HepG2 (cell line): ENCODE measurements at regions not wholly inside any gene's neighbourhood (a gene's known extent, or its start where the extent isn't known, plus 50 kb on each side); places are given as distances from the start of the nearest gene placed in this dataset.

Experiments
- ERF ChIP-seq: IDR thresholded peaks from 2 replicates; pipeline ENCODE4 v1.6.1; 2018; ENCODE audit warnings: missing biosample characterization, missing genetic modification reagents
- SYNCRIP ChIP-seq: fragments of 200-400 bp; formaldehyde crosslinking; IDR thresholded peaks from 2 replicates; pipeline ENCODE4 v1.6.1; 2018; ENCODE audit warnings: mild to moderate bottlenecking, low read depth, low read length; ENCODE audit not compliant: insufficient read depth
- ZNF331 ChIP-seq: sonication (generic); formaldehyde crosslinking; IDR thresholded peaks from 2 replicates; pipeline ENCODE4 v1.4.0; 2020; ENCODE audit warnings: missing genetic modification reagents

DNA sequence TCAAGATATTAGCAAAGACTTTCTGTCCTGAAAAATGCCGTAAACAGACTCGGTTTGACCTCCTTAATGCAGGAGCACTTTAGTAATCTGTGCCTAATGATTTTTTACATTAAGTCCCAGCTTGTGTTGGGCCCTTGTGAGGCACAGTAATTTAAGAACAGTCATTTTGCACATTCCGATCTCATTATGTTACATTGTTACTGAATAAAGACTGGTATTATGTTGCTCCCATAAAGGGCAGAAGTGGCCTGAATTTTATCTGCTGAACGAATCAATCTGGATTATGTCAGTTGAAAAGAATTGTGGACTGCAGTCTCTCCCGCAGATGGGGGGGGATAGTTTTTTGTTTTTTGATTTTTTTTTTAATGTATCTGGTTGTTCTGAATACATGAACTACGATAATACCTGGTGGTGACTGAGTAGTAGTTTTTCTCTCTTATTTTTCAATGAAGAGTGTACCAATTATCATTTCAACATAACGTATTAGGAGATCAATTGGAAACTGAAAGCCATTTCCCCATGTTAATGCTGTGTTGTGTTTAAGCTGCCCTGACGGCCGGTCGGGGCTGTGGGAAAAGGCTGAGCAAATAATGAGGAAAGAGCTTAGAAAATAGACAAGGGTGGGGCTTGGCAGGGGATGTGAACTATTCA lies 290.2 kb downstream of the ZNF536 start:
- TF ChIP-seq SYNCRIP, result no peak
- no peak for TF ChIP-seq ZNF331 (CRISPR knock-in tag)
- no peak for TF ChIP-seq ERF (CRISPR knock-in tag)
